ENCODE measurements at regions not wholly inside any gene's neighbourhood (a gene's known extent, or its start where the extent isn't known, plus 50 kb on each side); places are given as distances from the start of the nearest gene placed in this dataset.

DNA sequence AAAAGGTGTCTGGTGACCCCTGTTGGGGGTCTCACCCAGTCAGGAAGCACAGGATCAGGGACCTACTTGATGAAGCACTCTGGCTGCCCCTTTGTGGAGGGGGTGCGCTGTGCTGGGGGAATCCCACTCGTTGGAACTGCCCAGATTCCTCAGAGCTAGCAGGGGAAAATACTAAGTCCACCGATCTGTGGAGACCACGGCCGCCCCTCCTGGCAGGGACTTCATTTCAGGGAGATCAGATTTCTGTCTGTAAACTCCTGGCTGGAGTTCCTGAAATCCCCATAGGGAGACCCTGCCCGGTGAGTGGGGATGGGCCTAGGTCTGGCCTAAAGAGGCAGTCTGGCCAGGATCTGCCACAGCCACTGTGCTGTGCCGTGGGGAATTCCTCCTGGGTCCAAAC is 79.3 kb upstream of the ADCY1 start:
- TF ChIP-seq CTCF (IDR thresholded peaks at IDR 0.05) = no peak
- no peak for TF ChIP-seq EP300 (IDR thresholded peaks at IDR 0.05)
- TF ChIP-seq POLR2A (IDR thresholded peaks at IDR 0.05) = no peak

Data from suprapubic skin (tissue), 3 donors.